ENCODE measurements at regions not wholly inside any gene's neighbourhood (a gene's known extent, or its start where the extent isn't known, plus 50 kb on each side); places are given as distances from the start of the nearest gene placed in this dataset.

GRCh38 chr7:81268551-81268950 lies 349.7 kb upstream of the SEMA3C start:
- Histone ChIP-seq H3K27ac (no peak overlapping the region), H3K4me1 (no peaks in the 10 kb centered on the region), H3K4me3 (no peak overlapping the region), H3K36me3 (no peaks in the 10 kb centered on the region), H3K9me3 (peaks cover 0 to 1% (median 0%) of the 10 kb centered on the region in 4 donors), H3K27me3 (no peaks in the 10 kb centered on the region)
- 90 to 97% methylated on average over 1 of the region's 1 CpG for WGBS, 2 donors
- TF ChIP-seq CTCF (IDR thresholded peaks at IDR 0.05): no peak
- TF ChIP-seq POLR2A (IDR thresholded peaks at IDR 0.05): no peak
- TF ChIP-seq EP300 (IDR thresholded peaks at IDR 0.05): no peak
- TF ChIP-seq POLR2AphosphoS5 (IDR thresholded peaks at IDR 0.05): no peak
- intact Hi-C loops (cut with DNase I): no loop called here
- no peak for DNase-seq

DNA sequence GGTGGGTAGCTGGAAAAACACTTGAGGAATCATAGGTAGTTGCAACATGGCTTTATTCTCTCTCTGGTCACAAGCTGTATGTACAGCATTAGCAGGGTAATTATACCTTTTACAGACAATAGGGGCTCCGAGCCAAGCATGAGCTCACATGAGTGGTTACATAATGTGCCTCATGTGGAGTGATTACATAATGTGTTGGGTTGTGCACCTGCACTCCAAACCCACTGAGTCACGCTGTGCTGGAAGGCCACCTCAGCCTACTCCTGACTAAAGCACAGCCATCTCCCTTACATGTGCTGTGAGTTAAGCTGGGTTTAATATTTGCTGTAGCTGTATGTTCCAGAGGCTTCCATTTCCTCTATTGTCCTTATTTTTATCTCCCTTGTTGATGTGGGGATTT lies 348.7 kb upstream of the SEMA3C start:
- WGBS, 2 donors: 63 to 68% methylated on average over 2 of the region's 2 CpGs
- no peaks in the 10 kb centered on the region for H3K4me1 ChIP-seq
- intact Hi-C loops (cut with DNase I): no loop called here
- TF ChIP-seq POLR2A (IDR thresholded peaks at IDR 0.05) (no peak), CTCF (IDR thresholded peaks at IDR 0.05) (no peak), EP300 (IDR thresholded peaks at IDR 0.05) (no peak), POLR2AphosphoS5 (IDR thresholded peaks at IDR 0.05) (no peak)
- peaks cover 0 to 1% (median 0%) of the 10 kb centered on the region in 4 donors for H3K9me3 ChIP-seq
- DNase-seq: no peak
- no peak overlapping the region for H3K4me3 ChIP-seq
- H3K27ac ChIP-seq: no peak overlapping the region
- no peaks in the 10 kb centered on the region for H3K36me3 ChIP-seq
- H3K27me3 ChIP-seq: no peaks in the 10 kb centered on the region

DNA sequence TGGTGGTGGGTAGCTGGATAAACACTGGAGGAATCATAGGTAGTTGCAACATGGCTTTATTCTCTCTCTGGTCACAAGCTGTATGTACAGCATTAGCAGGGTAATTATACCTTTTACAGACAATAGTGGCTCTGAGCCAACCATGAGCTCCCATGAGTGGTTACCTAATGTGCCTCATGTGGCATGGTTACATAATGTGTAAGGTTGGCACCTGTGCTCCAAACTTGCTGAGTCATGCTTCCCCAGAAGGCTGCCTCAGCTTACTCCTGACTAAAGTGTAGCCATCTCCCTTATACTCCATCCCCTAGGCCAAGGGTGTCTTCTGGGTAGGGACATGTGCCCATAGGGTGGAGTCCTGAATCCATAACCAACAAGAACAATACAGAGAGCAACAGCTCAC lies 345.3 kb upstream of the SEMA3C start:
- H3K4me1 ChIP-seq: no peaks in the 10 kb centered on the region
- no peak for DNase-seq
- intact Hi-C loops (cut with DNase I): no loop called here
- TF ChIP-seq EP300 (IDR thresholded peaks at IDR 0.05): no peak
- TF ChIP-seq POLR2A (IDR thresholded peaks at IDR 0.05): no peak
- no peak for TF ChIP-seq CTCF (IDR thresholded peaks at IDR 0.05)
- TF ChIP-seq POLR2AphosphoS5 (IDR thresholded peaks at IDR 0.05): no peak
- H3K36me3 ChIP-seq: no peaks in the 10 kb centered on the region
- H3K27me3 ChIP-seq: no peaks in the 10 kb centered on the region
- H3K9me3 ChIP-seq: peaks cover 0 to 4% (median under 1%) of the 10 kb centered on the region in 4 donors
- H3K27ac ChIP-seq: no peak overlapping the region
- no peak overlapping the region for H3K4me3 ChIP-seq

- TF ChIP-seq EP300 (IDR thresholded peaks at IDR 0.05): no peak
- intact Hi-C loops (cut with DNase I): no loop called here
- H3K4me1 ChIP-seq: no peaks in the 10 kb centered on the region
Observed at GRCh38 chr7:81260152-81260551, 341.3 kb upstream of the SEMA3C start.

DNA sequence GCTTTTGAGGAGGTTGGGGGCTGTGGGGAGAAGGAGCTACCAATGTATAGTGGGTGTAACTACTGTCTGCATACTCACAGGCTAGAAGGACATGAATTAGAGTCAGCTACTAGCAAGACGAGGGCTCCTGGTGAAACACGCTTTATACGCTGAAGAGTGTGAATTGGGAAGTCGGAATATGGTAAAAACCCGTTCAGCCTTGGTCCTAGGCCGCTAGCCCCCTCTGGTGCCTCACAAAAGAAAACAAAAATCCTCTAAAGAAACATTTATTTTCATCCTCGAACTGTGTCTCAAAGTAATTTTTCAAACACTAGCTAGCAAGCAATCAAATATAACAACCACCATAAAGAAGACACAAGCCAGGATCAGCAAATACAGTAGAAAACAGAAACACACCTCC lies 338.1 kb upstream of the SEMA3C start:
- DNase-seq: no peak
- no peak overlapping the region for H3K27ac ChIP-seq
- TF ChIP-seq POLR2AphosphoS5 (IDR thresholded peaks at IDR 0.05) (no peak), POLR2A (IDR thresholded peaks at IDR 0.05) (no peak), CTCF (IDR thresholded peaks at IDR 0.05) (peak in 2 of 4 experiments; percentile 14 to 15), EP300 (IDR thresholded peaks at IDR 0.05) (no peak)
- H3K4me3 ChIP-seq: no peak overlapping the region
- no peaks in the 10 kb centered on the region for H3K27me3 ChIP-seq
- WGBS, 2 donors: 66 to 75% methylated on average over 7 of the region's 7 CpGs
- H3K4me1 ChIP-seq: no peaks in the 10 kb centered on the region
- H3K36me3 ChIP-seq: no peaks in the 10 kb centered on the region
- intact Hi-C loops (cut with DNase I): loop anchor here (2.0 kb wide), 1 partner anchor 558 kb away; no protein-coding TSS in a partner anchor
- H3K9me3 ChIP-seq: peaks cover 0 to 4% (median 0%) of the 10 kb centered on the region in 4 donors

More at GRCh38 chr7:81260152-81260551, 341.3 kb upstream of the SEMA3C start:
- Histone ChIP-seq H3K4me3 (no peak overlapping the region), H3K27ac (no peak overlapping the region), H3K9me3 (peaks cover 0 to 4% (median under 1%) of the 10 kb centered on the region in 4 donors), H3K27me3 (no peaks in the 10 kb centered on the region), H3K36me3 (no peaks in the 10 kb centered on the region)
- no peak for DNase-seq
- 96 to 98% methylated on average over 2 of the region's 2 CpGs for WGBS, 2 donors

All from sigmoid colon (tissue), 6 donors.